ENCODE measurements at regions not wholly inside any gene's neighbourhood (a gene's known extent, or its start where the extent isn't known, plus 50 kb on each side); places are given as distances from the start of the nearest gene placed in this dataset.
"Not testable (repeated sequence)": the region's sequence is repeated elsewhere in the genome, so short reads cannot be mapped to it uniquely, and the experiment has no call there.

DNA sequence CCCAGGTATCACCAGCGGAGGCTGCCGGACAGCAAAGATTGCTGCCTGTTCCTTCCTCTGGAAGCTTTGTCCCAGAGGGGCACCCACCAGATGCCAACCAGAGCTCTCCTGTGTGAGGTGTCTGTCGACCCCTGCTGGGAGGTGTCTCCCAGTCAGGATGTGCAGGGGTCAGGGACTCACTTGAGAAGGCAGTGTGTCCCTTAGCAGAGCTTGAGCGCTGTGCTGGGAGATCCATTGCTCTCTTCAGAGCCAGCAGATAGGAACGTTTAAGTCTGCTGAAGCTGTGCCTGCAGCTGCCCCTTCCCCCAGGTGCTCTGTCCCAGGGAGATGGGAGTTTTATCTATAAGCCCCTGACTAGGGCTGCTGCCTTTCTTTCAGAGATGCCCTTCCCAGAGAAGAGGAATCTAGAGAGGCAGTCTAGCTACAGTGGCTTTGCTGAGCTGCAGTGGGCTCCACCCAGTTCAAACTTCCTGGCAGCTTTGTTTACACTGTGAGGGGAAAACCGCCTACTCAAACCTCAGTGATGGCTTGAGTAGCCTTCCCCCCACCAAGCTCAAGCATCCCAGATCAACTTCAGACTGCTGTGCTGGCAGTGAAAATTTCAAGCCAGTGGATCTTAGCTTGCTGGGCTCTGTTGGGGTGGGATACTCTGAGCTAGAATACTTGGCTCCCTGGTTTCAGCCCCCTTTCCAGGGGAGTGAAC is 253.7 kb downstream of the SPATA31A6 start:
- DNase-seq = not testable (repeated sequence)

DNA sequence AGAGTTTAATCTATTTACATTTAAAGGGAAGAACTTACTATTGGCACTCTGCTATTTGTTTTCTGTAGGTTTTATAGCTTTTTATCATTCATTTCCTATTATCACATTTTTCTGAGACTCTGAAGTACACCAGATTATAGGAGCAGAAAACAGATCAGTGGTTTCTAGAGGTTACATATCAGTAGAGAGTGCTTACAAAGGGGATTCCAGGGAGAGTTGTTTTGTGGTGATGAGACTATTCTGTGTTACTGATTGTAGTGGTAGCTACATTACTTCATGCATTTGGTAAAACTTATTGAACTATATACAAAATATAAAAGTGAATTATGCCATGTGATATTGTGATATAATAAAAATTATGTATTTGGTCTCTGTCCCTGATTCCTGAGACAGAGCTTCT is 259.2 kb downstream of the SPATA31A6 start:
- not testable (repeated sequence) for DNase-seq

DNA sequence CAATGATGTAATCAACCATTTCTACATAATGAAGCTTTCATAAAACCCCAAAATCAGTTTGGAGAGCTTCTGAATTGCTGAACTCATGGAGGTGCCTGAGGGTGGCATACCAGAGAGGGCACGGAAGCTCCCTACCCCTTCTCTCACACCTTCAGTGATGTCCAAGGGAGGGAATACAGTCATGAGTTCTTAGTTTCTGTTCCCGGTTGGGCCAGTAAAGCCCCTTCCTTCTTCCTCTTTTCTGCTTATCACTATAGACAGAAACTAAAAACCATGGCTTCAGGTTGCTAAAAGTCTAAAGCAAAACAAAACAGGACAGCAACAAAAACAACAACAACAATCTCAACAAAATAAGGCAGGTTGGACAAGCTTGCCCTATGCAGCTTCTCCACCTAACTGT is 260.0 kb downstream of the SPATA31A6 start:
- not testable (repeated sequence) for DNase-seq

DNA sequence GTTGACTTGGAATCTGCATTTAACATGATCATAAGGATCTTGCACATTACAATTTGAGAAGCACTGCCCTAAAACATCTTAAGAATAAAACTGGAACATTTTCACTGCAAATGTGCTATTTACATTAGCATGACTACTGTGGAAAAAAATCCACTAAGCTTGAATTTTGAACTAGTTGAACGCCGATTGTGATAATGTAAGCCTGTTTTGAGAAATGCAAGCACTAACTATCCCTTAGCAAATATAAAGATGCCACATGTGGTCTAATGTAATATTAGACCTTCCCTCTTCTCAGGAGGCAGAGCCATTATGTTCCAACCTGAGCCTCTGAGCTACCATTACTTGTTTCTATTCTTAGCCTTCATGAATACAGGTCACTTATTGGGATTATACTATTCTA is 278.0 kb downstream of the SPATA31A6 start:
- not testable (repeated sequence) for DNase-seq

DNA sequence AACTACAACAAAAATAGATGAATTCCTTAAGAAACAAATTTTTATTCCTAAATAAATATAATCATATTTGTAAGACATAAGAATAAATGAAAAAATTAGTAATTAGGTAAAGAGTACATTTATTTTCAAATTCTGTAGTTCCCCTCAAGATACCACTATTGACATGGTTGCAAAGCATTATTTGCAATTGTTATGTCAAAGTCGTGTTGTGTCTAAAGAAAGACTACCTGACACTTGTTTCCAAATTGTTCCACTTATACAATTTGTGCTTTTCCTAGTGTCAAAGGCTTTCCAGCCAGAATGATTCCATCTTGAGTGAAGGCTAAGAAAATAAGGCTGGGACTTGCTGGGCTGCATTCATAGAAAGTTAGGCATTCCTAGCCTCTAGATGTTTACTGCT is 278.4 kb downstream of the SPATA31A6 start:
- DNase-seq = not testable (repeated sequence)

DNA sequence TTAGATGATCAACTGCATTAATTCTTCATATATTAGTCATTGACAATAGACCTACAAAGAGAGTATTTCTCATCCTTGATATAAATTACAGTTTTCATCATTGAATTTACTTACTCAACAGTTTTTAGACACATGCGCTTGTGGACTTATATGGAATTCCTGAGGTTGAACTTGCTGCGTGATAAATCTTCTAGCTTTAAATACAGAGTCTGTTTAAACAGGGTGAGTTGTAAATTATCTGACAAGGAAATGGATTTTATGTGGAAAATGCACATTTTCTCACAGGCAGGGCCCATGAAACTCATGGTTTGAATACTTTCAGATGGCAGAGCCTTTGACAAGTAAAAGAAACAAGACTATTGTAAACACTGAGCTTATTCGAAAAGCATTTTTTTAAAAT is 280.5 kb downstream of the SPATA31A6 start:
- DNase-seq = not testable (repeated sequence)

DNA sequence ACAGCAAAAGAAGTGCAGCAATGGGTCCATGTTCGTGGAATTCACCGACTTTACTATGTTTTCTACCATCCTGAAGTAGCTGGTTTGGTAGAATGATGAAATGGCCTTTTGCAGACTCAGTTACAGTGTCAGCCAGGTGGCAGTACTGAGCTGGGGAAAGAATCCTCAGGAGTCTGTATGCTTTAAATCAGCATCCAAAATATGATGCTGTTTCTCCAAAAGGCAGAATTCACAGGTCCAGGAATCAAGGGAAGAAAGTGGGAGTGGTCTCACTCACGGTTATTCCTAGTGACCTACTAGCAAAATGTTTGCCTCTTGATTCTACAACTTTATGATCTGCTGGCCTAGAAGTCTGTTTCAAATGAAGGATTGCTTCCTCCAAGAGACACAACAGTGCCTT is 287.1 kb downstream of the SPATA31A6 start:
- not testable (repeated sequence) for DNase-seq

DNA sequence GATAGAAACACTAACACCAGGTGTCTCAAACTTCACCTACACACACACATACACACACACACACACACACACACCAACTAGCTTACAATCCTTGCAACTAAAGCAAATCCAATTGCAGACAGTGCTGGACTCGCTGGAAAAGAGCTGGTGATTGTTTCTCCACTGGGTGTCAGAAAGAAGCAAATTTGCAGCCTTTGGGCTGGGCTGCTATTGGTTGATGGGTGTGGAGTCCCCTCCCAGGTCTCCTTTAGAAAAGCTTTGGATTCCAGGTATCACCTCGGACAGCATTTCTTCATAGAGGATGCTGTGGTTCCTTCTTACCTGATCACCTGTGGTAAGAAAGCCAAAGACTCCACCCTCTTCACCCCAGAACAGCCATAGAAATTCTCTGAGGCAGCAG is 307.5 kb downstream of the SPATA31A6 start:
- DNase-seq = not testable (repeated sequence)

DNA sequence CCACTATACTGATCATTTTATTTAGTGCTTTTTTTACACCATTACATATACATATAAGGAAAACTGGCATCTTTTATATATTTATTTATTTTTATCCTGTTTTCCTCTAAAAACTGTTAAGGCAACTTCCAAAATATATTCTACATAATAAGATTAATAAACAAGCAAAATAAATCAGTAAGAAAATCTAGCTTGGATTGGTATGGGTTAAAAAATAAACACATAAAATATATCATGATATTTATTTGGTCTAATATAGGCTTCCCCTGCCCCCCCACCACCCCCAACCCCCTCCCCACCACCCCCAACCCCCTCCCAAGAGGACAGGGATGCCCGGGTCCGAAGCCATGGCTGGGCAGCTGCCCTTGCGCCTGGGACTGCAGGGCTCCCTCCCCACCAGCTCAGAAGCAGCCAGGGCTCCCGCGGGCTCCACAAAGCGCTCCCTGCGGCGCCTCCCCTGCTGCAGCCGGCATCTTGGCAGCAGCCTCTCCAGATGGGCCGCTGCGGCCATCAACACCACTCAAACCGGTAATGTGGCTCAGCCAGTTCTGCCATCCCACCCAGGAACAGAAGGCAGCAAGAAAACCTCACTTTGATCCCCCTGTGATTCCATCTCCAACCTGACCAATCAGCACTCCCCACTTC is 319.3 kb downstream of the SPATA31A6 start:
- DNase-seq = not testable (repeated sequence)

DNA sequence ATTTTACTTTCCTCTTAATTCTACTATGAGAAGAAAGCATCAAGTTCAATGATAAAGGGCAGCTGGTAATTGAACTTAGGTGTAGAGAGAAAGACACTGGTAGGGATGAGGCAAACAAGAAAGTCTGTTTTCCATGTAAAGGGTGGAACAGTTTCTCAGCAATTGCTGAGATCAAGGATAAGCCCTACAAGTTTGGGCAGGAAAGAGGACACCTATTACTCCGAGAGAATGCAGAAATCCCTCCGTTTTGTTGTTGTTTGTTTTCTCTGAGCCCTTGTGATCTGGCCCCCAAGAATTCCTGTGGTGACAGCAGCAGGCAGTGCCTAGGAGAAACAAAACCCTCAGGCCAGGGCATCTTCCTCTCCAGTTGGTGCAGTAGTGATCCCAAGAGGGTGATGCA is 324.7 kb downstream of the SPATA31A6 start:
- not testable (repeated sequence) for DNase-seq

DNA sequence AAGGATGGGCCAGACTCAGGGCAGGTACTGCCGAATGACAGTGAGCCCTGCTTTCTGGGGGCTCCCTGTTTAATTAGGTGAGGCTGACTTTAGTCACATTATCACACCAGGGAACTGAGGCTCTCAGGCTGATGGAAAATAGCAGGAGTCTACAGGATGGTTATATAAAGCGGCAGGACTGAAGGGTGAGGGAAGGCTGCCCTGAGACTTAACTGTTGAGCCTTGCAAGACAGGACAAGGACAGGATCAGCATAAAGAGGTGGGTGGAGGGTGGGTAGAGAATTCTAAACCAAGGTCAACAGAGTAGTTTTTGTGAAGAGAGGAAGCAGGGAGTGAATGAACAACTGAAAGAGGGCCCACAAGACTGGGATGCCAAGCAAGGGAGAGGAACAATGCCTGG is 330.1 kb downstream of the SPATA31A6 start:
- DNase-seq = not testable (repeated sequence)

DNA sequence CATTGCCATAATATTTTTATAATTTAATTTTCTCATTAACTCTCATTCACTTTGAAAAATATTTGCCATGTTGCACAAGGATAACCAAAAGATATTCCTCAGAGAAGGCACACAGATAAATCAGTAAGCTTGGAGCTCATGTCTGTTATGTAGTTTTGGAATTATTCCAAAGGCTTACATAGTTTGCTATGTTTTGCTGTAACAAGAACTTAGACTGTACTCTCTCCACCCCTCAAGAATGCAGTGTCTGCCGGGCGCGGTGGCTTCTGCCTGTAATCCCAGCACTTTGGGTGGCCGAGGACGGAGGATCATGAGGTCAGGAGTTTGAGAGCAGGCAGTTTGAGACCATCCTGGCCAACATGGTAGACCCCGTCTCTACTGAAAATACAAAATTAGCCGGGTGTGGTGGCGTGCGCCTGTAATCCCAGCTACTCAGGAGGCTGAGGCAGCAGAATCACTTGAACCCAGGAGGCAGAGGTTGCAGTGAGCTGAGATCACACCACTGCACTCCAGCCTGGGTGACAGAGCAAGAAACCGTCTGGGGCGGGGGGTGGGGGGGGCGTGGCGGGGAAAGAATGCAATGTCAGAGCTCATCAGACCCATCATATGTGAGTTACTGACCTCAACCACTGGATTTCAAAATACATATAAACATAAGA is 351.0 kb downstream of the SPATA31A6 start:
- DNase-seq = not testable (repeated sequence)

DNA sequence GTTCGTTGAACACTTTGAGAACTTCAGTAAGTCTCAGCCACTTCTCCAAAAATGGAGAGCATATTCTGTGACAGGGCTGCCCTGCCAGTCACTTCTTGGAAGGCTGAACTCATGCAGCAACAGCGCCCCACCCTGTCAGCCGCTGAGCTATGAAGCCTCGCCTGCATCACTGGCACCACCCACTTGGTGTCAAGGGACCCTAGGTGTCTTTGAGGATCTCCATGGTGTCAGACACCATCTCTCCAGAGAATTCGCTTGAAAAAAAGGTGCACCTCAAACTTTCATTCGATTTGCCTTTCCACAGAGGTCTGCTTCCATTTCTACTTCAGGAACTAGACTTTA is 351.5 kb downstream of the SPATA31A6 start:
- DNase-seq = peak; percentile 7

DNA sequence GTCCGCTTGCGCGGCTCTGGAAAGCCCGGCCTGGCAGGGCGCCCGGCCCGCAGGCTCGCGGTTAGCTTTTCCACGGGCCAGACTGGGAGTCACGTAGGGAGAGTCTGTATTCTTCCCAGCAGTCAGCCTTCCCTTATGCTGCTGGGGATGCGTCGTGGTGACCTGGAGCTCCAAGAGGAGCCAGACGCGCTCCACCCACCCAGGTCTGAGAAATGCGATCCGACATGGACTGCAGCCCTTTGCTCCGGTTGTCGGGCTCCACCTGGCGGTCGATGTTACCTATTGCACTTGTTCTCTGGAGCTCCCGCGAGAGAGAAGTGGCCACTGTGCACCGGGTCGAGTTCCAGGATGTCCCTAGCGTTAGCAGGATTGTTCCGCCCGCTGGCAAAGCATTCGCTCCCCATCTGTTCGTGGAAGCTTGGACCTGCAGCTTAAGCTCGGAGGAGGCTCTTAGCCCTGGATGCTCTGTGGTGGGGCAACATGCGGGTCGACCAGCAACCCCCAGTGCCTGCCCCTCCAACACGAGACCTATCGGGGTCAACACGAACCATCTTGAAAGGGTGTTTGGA is 367.4 kb downstream of the SPATA31A6 start:
- not testable (repeated sequence) for DNase-seq

DNA sequence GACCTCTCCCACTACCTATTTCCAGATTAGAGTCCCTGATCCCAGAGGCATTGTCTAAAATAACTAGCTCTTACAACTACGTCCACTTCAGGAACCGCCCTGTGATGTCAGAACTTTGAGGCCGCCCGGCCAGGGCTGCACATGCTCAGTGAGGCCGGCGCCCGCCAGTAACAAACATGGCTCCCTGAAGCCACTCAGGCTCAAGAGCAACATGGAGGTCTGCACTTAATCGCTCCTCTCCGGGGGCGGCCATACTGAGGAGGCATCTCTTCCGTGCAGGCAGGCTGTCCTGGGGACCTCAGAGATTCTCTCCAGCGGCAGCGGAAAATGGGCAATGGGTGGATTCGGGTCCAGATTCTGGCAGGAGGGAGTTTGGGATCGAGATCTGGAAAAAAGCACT is 385.1 kb downstream of the SPATA31A6 start:
- DNase-seq = not testable (repeated sequence)

DNA sequence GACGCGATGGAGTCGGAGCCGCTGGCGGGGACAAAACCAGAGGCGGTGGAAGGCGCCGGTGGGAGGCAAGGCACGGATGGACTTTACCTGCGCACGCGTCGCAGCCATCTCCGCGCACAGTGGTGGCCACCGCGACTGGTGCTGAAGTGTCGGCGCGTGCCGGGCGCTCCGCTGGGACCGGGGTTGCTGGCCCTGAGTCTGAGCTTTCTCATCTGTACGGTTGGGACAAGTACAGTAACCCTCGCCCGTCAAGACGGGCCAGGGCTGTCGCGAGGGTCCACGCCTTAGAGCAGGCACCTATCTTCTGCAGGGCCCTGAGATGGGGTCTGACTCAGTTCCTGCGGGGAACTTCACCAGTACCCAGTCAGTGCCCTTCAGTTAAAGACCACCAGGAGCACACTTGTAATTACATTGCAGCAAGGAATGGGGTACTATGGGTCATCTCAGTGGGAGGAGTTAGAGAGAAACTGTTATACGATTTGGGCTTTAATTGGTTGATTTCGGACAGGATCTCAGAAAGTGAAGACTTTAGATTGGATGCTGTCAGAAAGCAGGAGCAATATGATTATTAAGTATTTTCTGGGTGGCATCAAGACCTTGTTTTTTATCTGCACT is 385.6 kb downstream of the SPATA31A6 start:
- peak; percentile 10 for DNase-seq

DNA sequence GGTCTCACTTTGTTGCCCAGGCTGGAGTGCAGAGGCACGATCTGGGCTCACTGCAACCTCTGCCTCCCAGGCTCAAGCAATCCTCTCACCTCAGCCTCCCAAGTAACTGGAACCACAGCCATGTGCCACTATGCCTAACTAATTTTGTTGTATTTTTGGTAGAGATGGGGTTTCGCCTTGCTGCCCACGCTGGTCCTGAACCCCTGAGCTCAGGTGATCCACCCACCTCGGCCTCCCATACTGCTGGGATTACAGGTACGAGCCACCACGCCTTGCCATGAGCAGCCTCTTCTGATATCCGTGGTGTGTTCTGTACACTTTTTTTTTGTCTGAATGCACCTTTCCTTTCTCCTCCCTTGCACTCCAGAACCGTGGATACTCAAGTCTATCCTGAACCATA is 394.4 kb downstream of the SPATA31A6 start:
- not testable (repeated sequence) for DNase-seq
